Left colon (tissue), 2 donors: ENCODE measurements at regions not wholly inside any gene's neighbourhood (a gene's known extent, or its start where the extent isn't known, plus 50 kb on each side); places are given as distances from the start of the nearest gene placed in this dataset.

Source experiments
- ATAC-seq: fragments of 200-7000 bp; cut with Tn5 transposase; one replicate; pipeline ENCODE4 v1.9.1; 2020; ENCODE audit warnings: mild to moderate bottlenecking, moderate library complexity
- DNase-seq, 2 donors: peaks; one replicate each; pipeline ENCODE4 v3.0.0-alpha.2; 2020
- intact Hi-C, 2 donors: fragments of 100-400 bp; cut with DNase I in 1 of 2; cut with micrococcal nuclease in 1 of 2; formaldehyde crosslinking; loops; one replicate each; pipeline versions ENCODE4 v1.11.2 to v1.14.0; 2022; cut with DNase I, micrococcal nuclease
- donor health status: DM: no; HTN: no; CAD: no.
- donor health status: DM: yes; HTN: yes; CAD: no.

GRCh38 chr2:187017438-187017837 lies 168.5 kb upstream of the ZSWIM2 start:
- no peak for ATAC-seq
- intact Hi-C loops = no loop called here
- no peak for DNase-seq

- DNase-seq = no peak
- intact Hi-C loops = no loop called here
- no peak for ATAC-seq
Observed at GRCh38 chr2:187013058-187013457, 164.1 kb upstream of the ZSWIM2 start.

DNA sequence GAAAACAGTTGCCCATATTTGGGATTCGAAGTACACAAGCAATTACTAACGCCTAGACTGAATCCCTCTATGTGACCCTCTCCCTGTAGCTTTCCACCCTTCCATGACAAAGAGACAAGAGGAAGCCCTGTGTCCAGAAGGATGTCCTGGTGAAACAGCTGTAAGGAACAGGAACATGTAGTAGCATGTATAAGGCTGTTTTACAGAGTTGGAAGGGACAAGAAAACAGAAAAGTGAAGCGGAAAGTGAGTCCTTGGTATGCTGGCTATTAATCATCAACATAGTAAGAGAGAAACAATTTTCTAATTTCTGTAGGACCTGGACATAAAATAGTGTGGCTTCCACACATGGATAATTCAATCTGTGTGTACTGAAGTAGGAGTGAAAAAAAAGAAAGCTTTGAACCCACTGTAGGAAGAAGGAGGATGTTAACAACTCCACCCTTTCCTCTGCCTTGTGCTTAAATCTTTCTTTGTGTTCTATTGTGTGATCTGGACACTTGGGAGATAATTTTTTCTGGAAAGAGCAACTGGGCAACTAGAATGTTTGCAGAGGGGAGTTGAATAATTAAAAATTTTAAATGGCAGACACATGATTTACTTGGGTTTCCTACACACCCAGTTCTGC lies 162.3 kb upstream of the ZSWIM2 start:
- DNase-seq (no peak), ATAC-seq (no peak)
- intact Hi-C loops = no loop called here

- no peak for DNase-seq
- intact Hi-C loops = no loop called here
- no peak for ATAC-seq
Observed at GRCh38 chr2:187009483-187010239, 160.7 kb upstream of the ZSWIM2 start.

- ATAC-seq = no peak
- intact Hi-C loops = no loop called here
- no peak for DNase-seq
Observed at GRCh38 chr2:187008111-187008510, 159.1 kb upstream of the ZSWIM2 start.

DNA sequence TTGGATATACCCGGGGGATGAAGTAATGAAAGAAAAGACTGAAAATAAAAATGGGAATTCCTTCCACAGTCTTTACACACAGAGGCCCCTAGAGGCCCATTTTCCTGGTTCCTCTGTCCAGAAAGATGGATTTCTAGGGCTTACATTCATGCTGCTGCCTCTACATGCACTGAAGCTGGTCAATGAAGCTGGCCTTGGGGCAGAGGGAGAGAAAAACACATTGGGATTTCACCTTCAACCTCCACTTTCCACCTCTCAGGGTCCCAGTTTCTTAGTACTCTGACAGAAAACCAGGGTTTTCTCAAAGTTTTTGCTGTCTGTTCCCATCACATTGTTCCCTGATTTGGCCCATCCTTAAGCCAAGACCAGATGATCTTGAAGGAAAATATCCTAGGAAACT lies 154.6 kb upstream of the ZSWIM2 start:
- no peak for ATAC-seq
- intact Hi-C loops = no loop called here
- no peak for DNase-seq

DNA sequence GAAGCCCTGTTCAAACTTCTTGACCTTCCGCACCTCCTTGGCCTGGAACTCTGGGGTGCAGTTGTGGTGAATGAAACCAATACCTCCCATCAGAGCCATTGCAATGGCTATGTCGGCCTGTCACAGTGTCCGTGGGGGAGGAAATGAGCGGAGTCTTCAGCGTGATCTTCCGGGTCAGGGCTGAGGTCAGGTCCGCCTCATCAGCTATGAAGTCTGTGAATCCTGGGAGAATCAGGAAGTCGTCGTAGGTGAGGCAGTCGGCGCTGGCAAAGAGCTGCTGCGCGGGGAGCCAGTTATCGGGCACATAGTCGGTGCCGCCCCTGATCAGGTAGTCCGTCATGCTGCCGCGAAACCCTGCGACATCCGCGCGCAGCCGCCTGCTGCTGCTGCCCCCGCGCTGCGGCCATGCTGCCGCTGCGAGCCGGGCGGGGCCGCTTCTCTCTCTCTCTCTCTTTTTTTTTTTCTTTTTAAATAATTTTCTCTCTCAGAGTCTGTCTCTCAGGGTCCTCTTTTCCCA lies 154.1 kb upstream of the ZSWIM2 start:
- DNase-seq (no peak), ATAC-seq (no peak)
- intact Hi-C loops = no loop called here

GRCh38 chr2:187002242-187002641 lies 153.3 kb upstream of the ZSWIM2 start:
- DNase-seq = no peak
- intact Hi-C loops = no loop called here
- ATAC-seq = no peak

GRCh38 chr2:187001248-187001647 lies 152.3 kb upstream of the ZSWIM2 start:
- no peak for ATAC-seq
- no peak for DNase-seq
- intact Hi-C loops = no loop called here

GRCh38 chr2:186995092-186995491 lies 146.1 kb upstream of the ZSWIM2 start:
- DNase-seq = no peak
- intact Hi-C loops = no loop called here

GRCh38 chr2:186992597-186992996 lies 143.6 kb upstream of the ZSWIM2 start:
- ATAC-seq (no peak), DNase-seq (no peak)
- intact Hi-C loops = no loop called here

More at GRCh38 chr2:186995092-186995491, 146.1 kb upstream of the ZSWIM2 start:
- ATAC-seq = no peak

- ATAC-seq (no peak), DNase-seq (no peak)
- intact Hi-C loops = no loop called here
Observed at GRCh38 chr2:186991766-186992417, 142.9 kb upstream of the ZSWIM2 start.

DNA sequence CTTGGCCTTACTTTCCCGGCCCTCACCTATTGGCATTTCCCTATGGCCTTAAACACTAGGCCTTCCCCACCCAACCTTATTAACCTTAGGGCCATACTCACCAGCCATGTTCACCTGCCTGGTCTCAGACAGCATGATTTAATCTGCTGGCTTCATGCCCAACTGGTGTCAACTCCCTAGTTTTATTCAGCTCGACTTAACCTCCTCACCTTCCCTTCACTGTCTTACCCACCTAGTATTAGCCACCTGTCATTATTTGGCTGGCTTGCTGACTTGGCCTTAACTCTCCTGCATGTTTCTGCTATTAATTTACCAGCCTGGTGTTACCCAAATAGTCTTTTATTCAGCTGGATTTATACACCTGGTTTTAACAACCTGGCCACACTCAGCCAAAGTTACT lies 136.0 kb upstream of the ZSWIM2 start:
- no peak for DNase-seq
- ATAC-seq = no peak
- intact Hi-C loops = no loop called here

DNA sequence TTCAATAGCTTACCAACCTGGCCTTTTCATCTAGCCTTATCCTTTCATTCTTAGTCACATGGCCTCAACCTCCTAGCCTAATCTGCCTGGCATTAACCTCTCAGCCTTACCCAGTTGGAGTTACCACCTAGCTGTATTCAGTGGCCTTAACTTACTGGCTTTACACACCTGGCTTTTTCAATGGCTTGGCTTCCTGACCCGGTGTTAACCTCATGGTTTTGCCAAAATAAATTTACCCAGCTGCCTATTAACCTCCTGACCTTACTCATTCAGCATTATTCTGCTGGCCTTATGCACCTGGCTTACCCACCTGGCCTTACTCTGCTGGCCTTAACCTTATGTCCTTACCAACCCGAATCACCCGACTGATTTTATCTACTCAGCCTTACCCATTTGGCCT lies 135.5 kb upstream of the ZSWIM2 start:
- DNase-seq (no peak), ATAC-seq (no peak)
- intact Hi-C loops = no loop called here

DNA sequence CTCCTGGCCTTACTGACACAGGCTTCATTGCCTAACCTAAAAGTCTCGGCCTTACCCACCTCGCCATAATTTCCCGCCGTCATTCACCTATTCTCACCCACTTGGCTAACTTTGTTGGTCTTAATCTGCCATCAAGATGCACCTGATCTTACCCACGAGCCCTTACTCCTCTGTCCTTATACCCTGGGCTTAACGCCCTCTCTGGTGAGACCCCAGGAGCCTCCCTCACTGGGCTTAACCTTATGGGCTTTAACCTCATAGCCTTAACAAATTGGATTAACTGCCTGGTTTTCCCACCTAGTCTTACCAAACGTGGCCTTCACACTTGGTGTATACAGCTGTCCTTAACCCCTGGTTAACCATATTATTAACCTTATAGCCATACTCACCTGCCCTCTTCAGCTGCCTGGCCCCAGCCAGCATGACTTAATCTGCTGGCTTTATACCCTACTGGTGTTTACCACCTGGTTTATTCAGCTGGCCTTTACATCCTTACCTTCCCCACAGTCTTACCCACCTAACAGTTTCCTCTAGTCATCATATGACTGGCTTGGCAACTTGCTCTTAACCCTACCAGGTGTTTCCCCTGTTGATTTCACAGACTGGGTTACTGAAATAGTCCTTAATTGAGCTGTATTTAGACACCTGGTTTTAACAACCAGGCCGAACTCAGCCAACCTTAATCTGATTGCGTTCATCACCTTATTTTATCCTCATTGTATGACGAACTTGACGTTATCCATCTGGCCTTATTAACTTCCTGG lies 132.0 kb upstream of the ZSWIM2 start:
- DNase-seq (no peak), ATAC-seq (no peak)
- intact Hi-C loops = no loop called here

GRCh38 chr2:186980117-186980442 lies 131.1 kb upstream of the ZSWIM2 start:
- intact Hi-C loops = no loop called here
- DNase-seq (no peak), ATAC-seq (no peak)

GRCh38 chr2:186979439-186980116 lies 130.6 kb upstream of the ZSWIM2 start:
- intact Hi-C loops = no loop called here
- no peak for ATAC-seq
- no peak for DNase-seq

GRCh38 chr2:186977433-186978045 lies 128.6 kb upstream of the ZSWIM2 start:
- no peak for DNase-seq
- no peak for ATAC-seq
- intact Hi-C loops = no loop called here

- intact Hi-C loops = no loop called here
- ATAC-seq = no peak
- DNase-seq = no peak
Observed at GRCh38 chr2:186976329-186976728, 127.4 kb upstream of the ZSWIM2 start.
